Spleen (tissue), 11 donors: ENCODE measurements at regions not wholly inside any gene's neighbourhood (a gene's known extent, or its start where the extent isn't known, plus 50 kb on each side); places are given as distances from the start of the nearest gene placed in this dataset.

Experiments used
- DNase-seq: peaks from one replicate; pipeline ENCODE4 v3.0.0-alpha.2; 2020
- H3K27ac ChIP-seq, 8 donors: fragments of 200-600 bp; sonication (generic) in 7 of 8; 1 replicate in 4 of 8; 2 replicates in 4 of 8; pipeline versions ENCODE4 v1.5.0 to v1.8.0; 2016 to 2021; ENCODE audit warnings: inconsistent platforms in 4 of 8, mild to moderate bottlenecking in 4 of 8, moderate library complexity in 1 of 8
- H3K27me3 ChIP-seq, 7 donors: fragments of 200-600 bp; sonication (generic) in 6 of 7; replicated peaks in 1 of 7; 1 replicate in 4 of 7; 2 replicates in 3 of 7; pipeline versions ENCODE4 v1.5.0 to v1.8.0; 2016 to 2021; ENCODE audit warnings: inconsistent platforms in 3 of 7, mild to moderate bottlenecking in 1 of 7
- H3K36me3 ChIP-seq, 6 donors: fragments of 200-600 bp; sonication (generic) in 5 of 6; 1 replicate in 4 of 6; 2 replicates in 2 of 6; pipeline versions ENCODE4 v1.5.0 to v1.8.0; 2016 to 2021; ENCODE audit warnings: inconsistent platforms in 2 of 6
- H3K4me1 ChIP-seq, 6 donors: fragments of 200-600 bp; sonication (generic) in 5 of 6; 1 replicate in 3 of 6; 2 replicates in 3 of 6; pipeline versions ENCODE4 v1.5.0 to v1.8.0; 2016 to 2021; ENCODE audit warnings: inconsistent platforms in 3 of 6
- H3K4me3 ChIP-seq, 8 donors: fragments of 200-600 bp; sonication (generic) in 7 of 8; 1 replicate in 4 of 8; 2 replicates in 4 of 8; pipeline versions ENCODE4 v1.5.0 to v1.8.0; 2016 to 2021; ENCODE audit warnings: inconsistent platforms in 4 of 8, mild to moderate bottlenecking in 4 of 8, moderate library complexity in 2 of 8
- H3K9me3 ChIP-seq, 8 donors: fragments of 200-600 bp; sonication (generic) in 7 of 8; 1 replicate in 4 of 8; 2 replicates in 4 of 8; pipeline versions ENCODE4 v1.5.0 to v1.8.0; 2016 to 2021; ENCODE audit warnings: inconsistent platforms in 4 of 8
- POLR2A ChIP-seq, 3 donors: fragments of 450-650 bp; IDR thresholded peaks; one replicate each; pipeline ENCODE4 v1.5.1; 2017; ENCODE audit warnings: antibody characterized with exemption in 3 of 3, mild to moderate bottlenecking in 1 of 3
- POLR2AphosphoS5 ChIP-seq, 3 donors: sonication (generic); formaldehyde crosslinking; IDR thresholded peaks; one replicate each; pipeline ENCODE4 v1.5.1; 2017; ENCODE audit warnings: antibody characterized with exemption in 3 of 3
- WGBS, 5 donors: extraction: QIAGEN DNeasy Blood & Tissue Kit in 3 of 5; methylation state at CpG; one replicate each; pipeline versions ENCODE4 v1.1.5 to v1.1.7; 2013 to 2018; 5-methylcytosine and 5-hydroxymethylcytosine counted together
- intact Hi-C: fragments of 100-400 bp; cut with DNase I; formaldehyde crosslinking; loops from one replicate; pipeline ENCODE4 v1.15.0; 2023; ENCODE audit warnings: low total_unique reads
- TF ChIP-seq, protein P1 (sequence below), 11 experiments: fragments of 200-600 bp in 7 of 11; fragments of 450-650 bp in 4 of 11; sonication (generic) in 4 of 11; IDR thresholded peaks in 8 of 11; conservative IDR thresholded peaks in 3 of 11; 1 replicate in 7 of 11; 2 replicates in 4 of 11; pipeline versions ENCODE4 v1.4.0 to v1.8.0; 2016 to 2021; ENCODE audit warnings: antibody characterized with exemption in 11 of 11, inconsistent platforms in 4 of 11, mild to moderate bottlenecking in 1 of 11
- donor health status: healthy with polysubstance abuse.
- donor health status: DM: no; HTN: no; CAD: no; lungs with moderate emphysema.
- donor health status: DM: no; HTN: no; CAD: no.
- donor health status: Bipolar disorder and iron deficiency.
- donor health status: healthy.
- donor health status: DM: no; HTN: no; CAD: no.
- donor health status: DM: yes; HTN: yes; CAD: no.

DNA sequence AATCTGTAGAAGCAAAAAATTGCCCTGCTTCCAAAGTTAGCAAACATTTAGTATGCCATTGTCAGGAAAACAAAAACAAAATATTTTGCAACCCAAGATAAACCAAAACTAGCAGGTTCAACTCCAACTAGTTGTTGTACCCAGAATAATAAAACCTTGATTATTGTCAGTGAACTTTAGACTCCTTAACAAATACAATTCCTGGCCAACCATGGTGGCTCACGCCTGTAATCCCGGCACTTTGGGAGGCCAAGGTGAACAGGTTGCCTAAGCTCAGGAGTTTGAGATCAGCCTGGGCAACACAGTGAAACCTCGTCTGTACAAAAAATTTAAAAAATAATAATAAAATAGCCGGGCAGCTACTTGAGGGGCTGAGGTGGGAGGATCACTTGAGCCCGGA is 53.6 kb upstream of the EPCAM start:
- intact Hi-C loops, result no loop called here
- H3K4me3 ChIP-seq, result no peak overlapping the region
- 87 to 94% (median 91%) methylated on average over 5 of the region's 5 CpGs for whole genome bisulfite sequencing, 5 donors

DNA sequence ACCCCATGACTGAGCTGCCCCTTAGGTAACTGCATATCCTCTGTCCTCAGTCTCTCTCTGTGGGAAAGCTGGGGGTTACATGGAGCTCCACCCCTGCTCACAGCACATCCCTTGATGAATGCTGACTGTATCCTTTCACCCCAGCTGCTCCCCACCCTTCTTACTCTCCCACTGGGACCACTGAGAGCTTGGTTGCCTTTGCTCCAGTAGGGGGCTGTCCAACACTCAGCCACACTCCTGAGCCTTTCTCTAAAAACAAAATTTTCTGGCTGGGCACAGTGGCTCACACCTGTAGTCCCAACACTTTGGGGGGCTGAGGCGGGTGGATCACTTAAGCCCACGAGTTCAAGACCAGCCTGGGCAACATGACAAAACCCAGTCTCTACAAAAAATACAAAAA is 55.4 kb upstream of the EPCAM start:
- H3K27me3 ChIP-seq, result no peaks in the 10 kb centered on the region
- DNase-seq, result peak; percentile 18
- no peak for TF ChIP-seq POLR2AphosphoS5 (IDR thresholded peaks at IDR 0.05)
- TF ChIP-seq, protein P1, sequence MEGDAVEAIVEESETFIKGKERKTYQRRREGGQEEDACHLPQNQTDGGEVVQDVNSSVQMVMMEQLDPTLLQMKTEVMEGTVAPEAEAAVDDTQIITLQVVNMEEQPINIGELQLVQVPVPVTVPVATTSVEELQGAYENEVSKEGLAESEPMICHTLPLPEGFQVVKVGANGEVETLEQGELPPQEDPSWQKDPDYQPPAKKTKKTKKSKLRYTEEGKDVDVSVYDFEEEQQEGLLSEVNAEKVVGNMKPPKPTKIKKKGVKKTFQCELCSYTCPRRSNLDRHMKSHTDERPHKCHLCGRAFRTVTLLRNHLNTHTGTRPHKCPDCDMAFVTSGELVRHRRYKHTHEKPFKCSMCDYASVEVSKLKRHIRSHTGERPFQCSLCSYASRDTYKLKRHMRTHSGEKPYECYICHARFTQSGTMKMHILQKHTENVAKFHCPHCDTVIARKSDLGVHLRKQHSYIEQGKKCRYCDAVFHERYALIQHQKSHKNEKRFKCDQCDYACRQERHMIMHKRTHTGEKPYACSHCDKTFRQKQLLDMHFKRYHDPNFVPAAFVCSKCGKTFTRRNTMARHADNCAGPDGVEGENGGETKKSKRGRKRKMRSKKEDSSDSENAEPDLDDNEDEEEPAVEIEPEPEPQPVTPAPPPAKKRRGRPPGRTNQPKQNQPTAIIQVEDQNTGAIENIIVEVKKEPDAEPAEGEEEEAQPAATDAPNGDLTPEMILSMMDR (IDR thresholded peaks at IDR 0.05 in 8 of 11, conservative IDR thresholded peaks at IDR 0.05 in 3 of 11), result no peak
- TF ChIP-seq POLR2A (IDR thresholded peaks at IDR 0.05), result no peak
- no peaks in the 10 kb centered on the region for H3K36me3 ChIP-seq
- no peak overlapping the region for H3K4me3 ChIP-seq
- 73 to 97% (median 88%) methylated on average over 2 of the region's 2 CpGs for WGBS, 5 donors
- intact Hi-C loops, result no loop called here
- no peak overlapping the region for H3K27ac ChIP-seq
- no peaks in the 10 kb centered on the region for H3K9me3 ChIP-seq
- H3K4me1 ChIP-seq, result peaks cover 0 to 47% (median 28%) of the 10 kb centered on the region in 6 donors

More for the DNA sequence above, 53.6 kb upstream of the EPCAM start:
- H3K4me1 ChIP-seq, result peaks cover 0 to 29% (median 13%) of the 10 kb centered on the region in 6 donors
- H3K36me3 ChIP-seq, result no peaks in the 10 kb centered on the region
- no peak for TF ChIP-seq POLR2A (IDR thresholded peaks at IDR 0.05)
- TF ChIP-seq POLR2AphosphoS5 (IDR thresholded peaks at IDR 0.05), result no peak
- TF ChIP-seq, protein P1 (IDR thresholded peaks at IDR 0.05 in 8 of 11, conservative IDR thresholded peaks at IDR 0.05 in 3 of 11), result no peak
- peak; percentile 12 for DNase-seq
- no peaks in the 10 kb centered on the region for H3K27me3 ChIP-seq
- H3K9me3 ChIP-seq, result no peaks in the 10 kb centered on the region
- no peak overlapping the region for H3K27ac ChIP-seq

DNA sequence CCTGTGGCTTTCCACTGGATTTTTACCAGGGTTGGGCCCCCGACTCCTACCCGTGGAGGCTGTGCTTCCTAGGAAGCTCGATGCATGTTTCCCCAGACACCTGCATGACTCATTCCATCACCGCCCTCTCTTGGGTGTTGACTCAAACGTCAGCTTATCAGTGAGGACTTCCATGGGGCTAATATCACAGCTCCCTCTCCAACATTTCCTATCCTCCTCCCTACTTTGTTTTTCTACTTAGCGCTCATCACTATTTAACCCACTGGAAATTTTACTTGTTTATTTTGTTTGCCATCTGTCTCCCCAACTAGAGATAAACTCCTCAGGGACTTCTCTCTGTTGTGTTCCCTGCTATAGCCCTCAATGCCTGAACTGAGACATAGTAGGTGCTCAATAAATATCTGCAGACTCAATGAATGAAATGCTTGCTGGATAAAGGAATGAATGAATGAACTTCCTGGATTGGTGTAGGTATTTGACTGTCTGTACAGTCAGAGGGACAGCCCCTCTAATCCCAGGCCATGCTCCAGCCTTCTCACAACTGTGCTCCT is 55.9 kb upstream of the EPCAM start:
- Histone ChIP-seq H3K27ac (peak overlapping the region in 1 of 8 donors; percentile 90), H3K4me3 (no peak overlapping the region), H3K36me3 (no peaks in the 10 kb centered on the region), H3K27me3 (no peaks in the 10 kb centered on the region), H3K9me3 (no peaks in the 10 kb centered on the region), H3K4me1 (peaks cover 0 to 52% (median 28%) of the 10 kb centered on the region in 6 donors)
- DNase-seq, result peak; percentile 43
- TF ChIP-seq POLR2AphosphoS5 (IDR thresholded peaks at IDR 0.05) (no peak), POLR2A (IDR thresholded peaks at IDR 0.05) (no peak)
- TF ChIP-seq, protein P1 (IDR thresholded peaks at IDR 0.05 in 8 of 11, conservative IDR thresholded peaks at IDR 0.05 in 3 of 11), result no peak
- 60 to 74% (median 67%) methylated on average over 6 of the region's 6 CpGs for WGBS, 5 donors
- intact Hi-C loops, result no loop called here

DNA sequence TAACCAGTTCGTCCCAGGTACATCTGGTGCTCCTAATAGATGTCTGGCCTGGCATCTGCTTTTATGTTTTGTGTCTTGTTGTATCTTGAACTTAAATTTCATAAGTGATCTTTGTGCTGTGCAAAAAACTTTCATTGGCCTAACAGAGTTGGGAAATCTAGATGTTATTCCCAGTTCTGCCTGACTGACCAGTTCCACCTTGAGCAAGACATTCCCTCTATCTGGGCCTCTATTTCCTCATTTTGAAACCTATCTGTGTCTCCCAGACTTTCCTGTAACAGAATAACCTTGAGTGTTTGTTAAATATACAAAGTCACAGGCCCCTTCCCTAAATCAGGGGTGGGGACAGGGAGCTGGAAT is 56.6 kb upstream of the EPCAM start:
- DNase-seq, result no peak
- Histone ChIP-seq H3K4me1 (peaks cover 0 to 56% (median 33%) of the 10 kb centered on the region in 6 donors), H3K27me3 (no peaks in the 10 kb centered on the region), H3K36me3 (no peaks in the 10 kb centered on the region), H3K4me3 (no peak overlapping the region), H3K27ac (peak overlapping the region in 1 of 8 donors; percentile 90), H3K9me3 (no peaks in the 10 kb centered on the region)
- intact Hi-C loops, result no loop called here
- 71 to 92% (median 88%) methylated on average over 1 of the region's 1 CpG for WGBS, 5 donors
- TF ChIP-seq POLR2A (IDR thresholded peaks at IDR 0.05), result no peak
- TF ChIP-seq, protein P1 (IDR thresholded peaks at IDR 0.05 in 8 of 11, conservative IDR thresholded peaks at IDR 0.05 in 3 of 11), result no peak
- TF ChIP-seq POLR2AphosphoS5 (IDR thresholded peaks at IDR 0.05), result no peak
